K562 (cell line): ENCODE measurements at regions not wholly inside any gene's neighbourhood (a gene's known extent, or its start where the extent isn't known, plus 50 kb on each side); places are given as distances from the start of the nearest gene placed in this dataset.

ENCODE experiments used
- ATAC-seq: fragments of 200-7000 bp; cut with Tn5 transposase; 3 replicates; pipeline ENCODE4 v1.9.1; 2020; ENCODE audit warnings: moderate library complexity
- BruUV-seq: library from RNA; stranded (reverse); fragments of 400-500 nt; replicated peaks from 2 replicates; lab custom pipeline; 2021; lab: Mats Ljungman, UMichigan
- CTCF ChIA-PET: fragments of 300-600 bp; formaldehyde crosslinking; extraction: SDS; loops from one replicate; lab custom pipeline; 2021; ENCODE audit warnings: low intra/inter-chr PET ratio; lab: Yijun Ruan, JAX
- POLR2A ChIA-PET: fragments of 300-600, 350-650 bp; sonication (Branson Sonifier 250); formaldehyde crosslinking; extraction: SDS; loops from one replicate; lab custom pipeline; 2021; ENCODE audit warnings: antibody characterized with exemption, inconsistent platforms; lab: Yijun Ruan, JAX
- DNase-seq, 4 experiments: peaks; one replicate each; pipeline versions ENCODE4 v3.0.0 to v3.0.0-alpha.2; 2011 to 2018; ENCODE audit warnings: low spot score in 3 of 4, mixed read lengths in 3 of 4; ENCODE audit errors: extremely low read depth in 1 of 4
- FAIRE-seq: peaks from 2 replicates; lab custom pipeline; 2011; peaks lifted over from hg19 to GRCh38; lab: Jason Lieb, UNC
- H2AFZ ChIP-seq: 2 replicates; pipeline ENCODE4 v1.6.0; 2011; ENCODE audit warnings: low read depth, low read length, control low read depth, inconsistent platforms
- H3K27ac ChIP-seq: fragments of 200-600 bp; 3 replicates; pipeline ENCODE4 v1.8.0; 2011; ENCODE audit warnings: low read depth, mild to moderate bottlenecking, control low read depth, inconsistent platforms, low read length, moderate library complexity, mixed read lengths; ENCODE audit errors: extremely low read depth
- H3K27me3 ChIP-seq, 2 experiments: fragments of 300-600 bp in 1 of 2; 2 replicates in 1 of 2; 3 replicates in 1 of 2; pipeline versions ENCODE4 v1.6.0 to v1.8.0; 2011; ENCODE audit warnings: inconsistent platforms in 2 of 2, low read length in 2 of 2, mild to moderate bottlenecking in 1 of 2, mixed read lengths in 1 of 2, moderate library complexity in 1 of 2; ENCODE audit not compliant: control insufficient read depth in 2 of 2, insufficient read depth in 2 of 2
- H3K36me3 ChIP-seq: fragments of 300-600 bp; 3 replicates; pipeline ENCODE4 v1.8.0; 2011; ENCODE audit warnings: mild to moderate bottlenecking, low read length, inconsistent platforms; ENCODE audit not compliant: control insufficient read depth, insufficient read depth
- H3K4me1 ChIP-seq, 2 experiments: fragments of 200-600 bp in 1 of 2; replicated peaks in 1 of 2; 2 replicates in 1 of 2; 3 replicates in 1 of 2; pipeline versions ENCODE4 v1.5.1 to v1.8.0; 2011; ENCODE audit warnings: inconsistent platforms in 2 of 2, low read length in 2 of 2, mild to moderate bottlenecking in 1 of 2, mixed read lengths in 1 of 2, moderate library complexity in 1 of 2; ENCODE audit not compliant: control insufficient read depth in 2 of 2, insufficient read depth in 2 of 2
- H3K4me2 ChIP-seq: 2 replicates; pipeline ENCODE4 v1.6.1; 2011; ENCODE audit warnings: low read length, control low read depth, inconsistent platforms, mixed read lengths; ENCODE audit not compliant: insufficient read depth
- H3K4me3 ChIP-seq: fragments of 200-600 bp; sonication (generic), shearing (Covaris generic); 2 replicates; pipeline ENCODE4 v1.5.1; 2016; ENCODE audit warnings: control low read depth, inconsistent platforms
- H3K79me2 ChIP-seq: fragments of 200-600 bp; 3 replicates; pipeline ENCODE4 v1.8.0; 2011; ENCODE audit warnings: low read length, inconsistent platforms; ENCODE audit not compliant: control insufficient read depth, insufficient read depth
- H3K9ac ChIP-seq, 2 experiments: 2 replicates each; pipeline versions ENCODE4 v1.6.0 to v1.6.1; 2011; ENCODE audit warnings: low read depth in 2 of 2, low read length in 2 of 2, control low read depth in 1 of 2, inconsistent platforms in 1 of 2, mild to moderate bottlenecking in 1 of 2, mixed read lengths in 1 of 2; ENCODE audit not compliant: insufficient read depth in 1 of 2
- H3K9me1 ChIP-seq: one replicate; pipeline ENCODE4 v1.6.0; 2011; ENCODE audit warnings: inconsistent platforms, mild to moderate bottlenecking, low read length, moderate library complexity; ENCODE audit not compliant: control insufficient read depth, insufficient read depth
- H3K9me3 ChIP-seq: replicated peaks from 2 replicates; pipeline ENCODE4 v1.5.1; 2011; ENCODE audit warnings: low read depth, low read length, inconsistent platforms; ENCODE audit not compliant: control insufficient read depth, insufficient read depth
- H4K20me1 ChIP-seq: replicated peaks from 2 replicates; pipeline ENCODE4 v1.6.1; 2011; ENCODE audit warnings: low read length, inconsistent platforms, mixed read lengths; ENCODE audit not compliant: control insufficient read depth, insufficient read depth
- C11orf30 ChIP-seq: fragments of 450-650 bp; IDR thresholded peaks from 2 replicates; pipeline ENCODE4 v1.6.1; 2016; ENCODE audit warnings: low read depth, mild to moderate bottlenecking
- CBFA2T3 ChIP-seq: fragments of 450-650 bp; IDR thresholded peaks from 2 replicates; pipeline ENCODE4 v1.6.1; 2017
- CBX1 ChIP-seq: sonication (generic); IDR thresholded peaks from 2 replicates; pipeline ENCODE4 v1.6.1; 2016; ENCODE audit warnings: antibody characterized with exemption, low read depth, mild to moderate bottlenecking
- HIVEP1 ChIP-seq: fragments of 250-450 bp; sonication (Bioruptor Pico); IDR thresholded peaks from 2 replicates; pipeline ENCODE4 v1.4.0; 2020; ENCODE audit warnings: mild to moderate bottlenecking
- HLTF ChIP-seq: fragments of 450-650 bp; IDR thresholded peaks from 2 replicates; pipeline ENCODE4 v1.6.1; 2016
- TAF7 ChIP-seq: fragments of 450-650 bp; IDR thresholded peaks from 2 replicates; pipeline ENCODE4 v1.6.1; 2016; ENCODE audit warnings: missing genetic modification characterization, missing compliant biosample characterization
- ZNF384 ChIP-seq: IDR thresholded peaks from 2 replicates; pipeline ENCODE4 v1.6.1; 2012; ENCODE audit warnings: low read depth, low read length, improper control_type of control experiment
- ZNF717 ChIP-seq: fragments of 250-450 bp; sonication (Bioruptor Pico); IDR thresholded peaks from 2 replicates; pipeline ENCODE4 v1.5.0; 2021
- WGBS: fragments of 100-300 bp; shearing (Covaris generic); methylation state at CpG from one replicate; pipeline ENCODE4 v1.1.6; 2016; ENCODE audit warnings: low coverage, mixed read lengths; ENCODE audit not compliant: insufficient coverage; ENCODE audit errors: missing lambda C conversion rate; 5-methylcytosine and 5-hydroxymethylcytosine counted together
- in situ Hi-C: fragments of 300-500 bp; cut with MboI; formaldehyde crosslinking; loops from 4 replicates; pipeline ENCODE4 v1.15.0; 2018; ENCODE audit warnings: inconsistent platforms, mixed read lengths
- intact Hi-C: fragments of 100-400 bp; cut with micrococcal nuclease; formaldehyde crosslinking; loops from 2 replicates; pipeline ENCODE4 v1.14.2; 2022
- TF ChIP-seq, protein P1 (sequence below): fragments of 250-450 bp; sonication (Bioruptor Pico); IDR thresholded peaks from 2 replicates; pipeline ENCODE4 v1.8.0; 2022; ENCODE audit warnings: inconsistent platforms
- TF ChIP-seq, protein P2 (sequence below): fragments of 250-450 bp; sonication (Bioruptor Pico); IDR thresholded peaks from 2 replicates; pipeline ENCODE4 v1.4.0; 2020; ENCODE audit warnings: mild to moderate bottlenecking

DNA sequence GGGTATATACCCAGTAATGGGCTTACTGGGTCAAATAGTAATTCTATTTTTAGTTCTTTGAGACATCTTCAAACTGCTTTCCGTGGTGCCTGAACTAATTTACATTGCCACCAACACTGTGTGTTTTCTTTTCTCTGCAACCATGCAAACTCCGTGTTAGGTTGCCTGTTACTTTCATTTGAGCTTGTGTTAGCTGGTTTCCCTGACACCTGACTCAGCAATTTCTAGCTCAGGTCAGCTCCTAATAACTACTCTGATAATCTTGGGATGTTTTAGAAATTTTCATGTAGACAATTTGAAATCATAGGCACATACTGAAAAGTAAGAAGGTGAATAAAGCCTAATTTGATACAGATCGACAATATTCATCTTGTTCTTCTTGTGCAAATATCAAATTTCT lies 132.3 kb downstream of the ADCYAP1 start (continued):
- TF ChIP-seq TAF7 (tag) = no peak
- peak; percentile 99 for TF ChIP-seq C11orf30
- TF ChIP-seq, all 486 proteins: peak for 12

DNA sequence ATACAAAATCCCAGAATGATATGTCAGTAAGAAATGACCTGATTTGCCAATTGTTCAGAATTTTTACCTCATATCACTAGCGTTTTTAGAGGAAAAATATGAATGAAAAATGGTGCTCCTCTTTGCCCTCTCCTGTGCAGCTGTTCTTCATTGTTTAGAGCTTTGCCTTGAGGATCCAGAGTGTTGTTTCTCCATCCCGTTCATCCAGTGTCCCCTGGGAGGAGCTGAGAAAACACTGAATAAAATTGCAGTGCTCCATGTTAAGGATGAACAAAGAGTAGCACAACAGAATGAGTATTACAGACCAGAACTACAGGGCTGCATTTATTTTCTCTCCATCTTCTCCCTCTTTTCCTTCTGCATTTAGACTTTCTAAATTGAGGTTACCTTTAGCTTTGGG lies 133.1 kb downstream of the ADCYAP1 start:
- in situ Hi-C loops = no loop called here
- TF ChIP-seq ZNF717 (CRISPR knock-in tag) (no peak), HIVEP1 (no peak), HLTF (no peak), CBFA2T3 (no peak), ZNF384 (no peak), CBX1 (no peak)
- TF ChIP-seq, protein P1, sequence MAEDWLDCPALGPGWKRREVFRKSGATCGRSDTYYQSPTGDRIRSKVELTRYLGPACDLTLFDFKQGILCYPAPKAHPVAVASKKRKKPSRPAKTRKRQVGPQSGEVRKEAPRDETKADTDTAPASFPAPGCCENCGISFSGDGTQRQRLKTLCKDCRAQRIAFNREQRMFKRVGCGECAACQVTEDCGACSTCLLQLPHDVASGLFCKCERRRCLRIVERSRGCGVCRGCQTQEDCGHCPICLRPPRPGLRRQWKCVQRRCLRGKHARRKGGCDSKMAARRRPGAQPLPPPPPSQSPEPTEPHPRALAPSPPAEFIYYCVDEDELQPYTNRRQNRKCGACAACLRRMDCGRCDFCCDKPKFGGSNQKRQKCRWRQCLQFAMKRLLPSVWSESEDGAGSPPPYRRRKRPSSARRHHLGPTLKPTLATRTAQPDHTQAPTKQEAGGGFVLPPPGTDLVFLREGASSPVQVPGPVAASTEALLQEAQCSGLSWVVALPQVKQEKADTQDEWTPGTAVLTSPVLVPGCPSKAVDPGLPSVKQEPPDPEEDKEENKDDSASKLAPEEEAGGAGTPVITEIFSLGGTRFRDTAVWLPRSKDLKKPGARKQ (CRISPR knock-in tag) = 0 out of 2 replicates have a peak, but pooled peaks have one; percentile 10
- TF ChIP-seq, protein P2, sequence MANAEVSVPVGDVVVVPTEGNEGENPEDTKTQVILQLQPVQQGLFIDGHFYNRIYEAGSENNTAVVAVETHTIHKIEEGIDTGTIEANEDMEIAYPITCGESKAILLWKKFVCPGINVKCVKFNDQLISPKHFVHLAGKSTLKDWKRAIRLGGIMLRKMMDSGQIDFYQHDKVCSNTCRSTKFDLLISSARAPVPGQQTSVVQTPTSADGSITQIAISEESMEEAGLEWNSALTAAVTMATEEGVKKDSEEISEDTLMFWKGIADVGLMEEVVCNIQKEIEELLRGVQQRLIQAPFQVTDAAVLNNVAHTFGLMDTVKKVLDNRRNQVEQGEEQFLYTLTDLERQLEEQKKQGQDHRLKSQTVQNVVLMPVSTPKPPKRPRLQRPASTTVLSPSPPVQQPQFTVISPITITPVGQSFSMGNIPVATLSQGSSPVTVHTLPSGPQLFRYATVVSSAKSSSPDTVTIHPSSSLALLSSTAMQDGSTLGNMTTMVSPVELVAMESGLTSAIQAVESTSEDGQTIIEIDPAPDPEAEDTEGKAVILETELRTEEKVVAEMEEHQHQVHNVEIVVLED = no peak
- TF ChIP-seq, all 486 proteins: peak for 1
- CTCF ChIA-PET = no interaction called here
- ATAC-seq (no peak), DNase-seq (no peak), FAIRE-seq (no peak)
- no peak overlapping the region for H3K4me3 ChIP-seq
- POLR2A ChIA-PET = no interaction called here
- H3K4me1 ChIP-seq = no peaks in the 10 kb centered on the region; a peak in 1 of 5 replicates
- peaks cover 0 to 4% of the 10 kb centered on the region in 2 experiments; a peak in 1 of 5 replicates for H3K27me3 ChIP-seq
- WGBS = 9% methylated on average over 2 of the region's 2 CpGs
- BruUV-seq = no TSS peak
- H3K4me2 ChIP-seq = no peak overlapping the region
- H3K36me3 ChIP-seq = no peaks in the 10 kb centered on the region
- H3K79me2 ChIP-seq = no peaks in the 10 kb centered on the region
- H3K27ac ChIP-seq = no peak overlapping the region
- no peaks in the 10 kb centered on the region for H4K20me1 ChIP-seq
- no peaks in the 10 kb centered on the region for H3K9me3 ChIP-seq
- intact Hi-C loops = no loop called here
- H2AFZ ChIP-seq = no peak overlapping the region
- H3K9me1 ChIP-seq = no peaks in the 10 kb centered on the region
- H3K9ac ChIP-seq = no peak overlapping the region
